GM23248 (cell line): ENCODE measurements at regions not wholly inside any gene's neighbourhood (a gene's known extent, or its start where the extent isn't known, plus 50 kb on each side); places are given as distances from the start of the nearest gene placed in this dataset.
"Not testable (repeated sequence)": the region's sequence is repeated elsewhere in the genome, so short reads cannot be mapped to it uniquely, and the experiment has no call there.

Source experiments
- EZH2 ChIP-seq: fragments of 200-600 bp; sonication (generic); IDR thresholded peaks from 2 replicates; pipeline ENCODE4 v1.6.1; 2018; ENCODE audit warnings: antibody characterized with exemption, mild to moderate bottlenecking; ENCODE audit not compliant: insufficient read depth, poor library complexity, severe bottlenecking
- EZH2phosphoT487 ChIP-seq: fragments of 200-600 bp; sonication (generic); IDR thresholded peaks from 2 replicates; pipeline ENCODE4 v1.6.1; 2018; ENCODE audit warnings: antibody characterized with exemption, moderate library complexity, mild to moderate bottlenecking, low read depth; ENCODE audit not compliant: insufficient read depth

DNA sequence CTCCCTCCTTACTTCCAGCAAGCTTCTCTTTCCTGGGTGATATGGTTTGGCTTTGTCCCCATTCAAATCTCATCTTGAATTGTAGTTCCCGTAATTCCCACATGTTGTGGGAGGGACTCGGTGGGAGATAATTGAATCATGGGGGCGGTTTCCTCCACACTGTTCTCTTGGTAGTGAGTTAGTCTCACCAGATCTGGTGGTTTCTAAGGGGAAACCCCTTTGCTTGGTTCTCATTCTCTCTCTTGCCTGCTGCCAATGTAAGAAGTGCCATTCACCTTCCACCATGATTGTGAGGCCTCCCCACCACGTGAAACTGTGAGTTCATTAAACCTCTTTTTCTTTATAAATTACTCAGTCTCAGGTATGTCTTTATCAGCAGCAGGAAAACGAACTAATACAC lies 271.8 kb downstream of the C12orf75 start:
- TF ChIP-seq EZH2, EZH2phosphoT487: not testable (repeated sequence)
